Upper lobe of right lung (tissue), 1 donor: ENCODE measurements at regions not wholly inside any gene's neighbourhood (a gene's known extent, or its start where the extent isn't known, plus 50 kb on each side); places are given as distances from the start of the nearest gene placed in this dataset.

ENCODE experiments used
- ATAC-seq: fragments of 200-7000 bp; cut with Tn5 transposase; one replicate; pipeline ENCODE4 v1.9.1; 2020; ENCODE audit warnings: mild to moderate bottlenecking, moderate library complexity
- DNase-seq: peaks from one replicate; pipeline ENCODE4 v3.0.0-alpha.2; 2020
- H3K27ac ChIP-seq: fragments of 200-600 bp; one replicate; pipeline ENCODE4 v1.8.0; 2022
- H3K27me3 ChIP-seq: fragments of 200-600 bp; one replicate; pipeline ENCODE4 v1.8.0; 2022; ENCODE audit warnings: mild to moderate bottlenecking
- H3K36me3 ChIP-seq: fragments of 200-600 bp; one replicate; pipeline ENCODE4 v1.8.0; 2022
- H3K4me1 ChIP-seq: fragments of 200-600 bp; one replicate; pipeline ENCODE4 v1.8.0; 2022
- H3K4me3 ChIP-seq: fragments of 200-600 bp; one replicate; pipeline ENCODE4 v1.8.0; 2022; ENCODE audit warnings: mild to moderate bottlenecking
- H3K9me3 ChIP-seq: fragments of 200-600 bp; one replicate; pipeline ENCODE4 v1.8.0; 2022
- CTCF ChIP-seq: fragments of 200-600 bp; IDR thresholded peaks from one replicate; pipeline ENCODE4 v1.8.0; 2022; ENCODE audit warnings: antibody characterized with exemption
- intact Hi-C: fragments of 100-400 bp; cut with DNase I; formaldehyde crosslinking; loops from one replicate; pipeline ENCODE4 v1.11.0; 2022
- donor health status: DM: no; HTN: yes; CAD: no; lungs with severe emphysema.

DNA sequence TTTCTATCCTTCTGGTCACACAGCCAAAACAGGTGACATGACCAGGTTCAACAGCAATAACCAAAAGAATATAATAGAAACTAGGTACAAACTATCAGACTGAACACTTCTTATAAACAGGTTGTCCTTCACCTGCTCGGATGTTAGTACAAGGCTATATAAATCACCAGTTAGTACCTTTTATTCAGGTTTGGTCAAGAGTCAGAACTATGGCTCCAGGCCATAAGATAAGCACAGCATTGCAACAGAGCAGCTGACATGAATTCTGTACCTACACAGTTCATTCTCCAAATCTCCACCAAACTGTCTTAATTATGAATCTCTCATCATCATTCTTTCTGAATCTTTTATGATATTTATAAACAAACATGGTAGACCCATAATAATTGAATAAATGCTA, 123.9 kb downstream of the DIO2 start:
- Histone ChIP-seq H3K4me1 (no peaks in the 10 kb centered on the region), H3K36me3 (no peaks in the 10 kb centered on the region), H3K4me3 (no peak overlapping the region), H3K27ac (no peak overlapping the region), H3K9me3 (no peaks in the 10 kb centered on the region), H3K27me3 (no peaks in the 10 kb centered on the region)
- DNase-seq (no peak), ATAC-seq (no peak)
- no peak for TF ChIP-seq CTCF
- intact Hi-C loops = no loop called here

DNA sequence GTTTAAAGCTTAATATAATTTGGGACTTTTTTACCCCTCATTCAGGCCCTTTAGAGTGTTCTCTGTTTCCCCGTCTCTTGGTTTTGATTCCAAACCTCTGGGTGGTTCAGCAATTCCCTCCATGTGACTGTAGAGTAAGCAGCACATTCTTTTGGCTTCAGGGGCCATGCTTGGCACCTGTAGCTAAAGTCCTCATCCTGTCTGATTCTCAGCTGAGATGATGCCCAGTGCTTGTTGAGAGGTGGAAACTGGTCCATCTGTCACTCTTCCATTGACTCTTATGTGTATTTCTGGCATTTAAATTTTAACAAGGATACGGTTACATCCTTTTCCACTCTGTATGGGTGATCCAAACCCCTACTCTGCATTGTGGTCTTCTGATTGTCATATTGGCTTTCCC, 127.1 kb downstream of the DIO2 start:
- intact Hi-C loops = no loop called here
- no peak for TF ChIP-seq CTCF
- no peak for DNase-seq
- Histone ChIP-seq H3K36me3 (no peaks in the 10 kb centered on the region), H3K27me3 (no peaks in the 10 kb centered on the region), H3K4me3 (no peak overlapping the region), H3K9me3 (no peaks in the 10 kb centered on the region), H3K4me1 (no peaks in the 10 kb centered on the region), H3K27ac (no peak overlapping the region)
- ATAC-seq = no peak

- no peak for TF ChIP-seq CTCF
- Histone ChIP-seq H3K4me3 (no peak overlapping the region), H3K9me3 (no peaks in the 10 kb centered on the region), H3K4me1 (no peaks in the 10 kb centered on the region), H3K27me3 (no peaks in the 10 kb centered on the region), H3K36me3 (no peaks in the 10 kb centered on the region), H3K27ac (no peak overlapping the region)
- ATAC-seq = no peak
- intact Hi-C loops = no loop called here
- DNase-seq = no peak
Observed at GRCh38 chr14:80080601-80081000, 130.7 kb downstream of the DIO2 start.

- ATAC-seq (no peak), DNase-seq (no peak)
- no peaks in the 10 kb centered on the region for H3K27me3 ChIP-seq
- H3K36me3 ChIP-seq = no peaks in the 10 kb centered on the region
- H3K4me3 ChIP-seq = no peak overlapping the region
- H3K4me1 ChIP-seq = no peaks in the 10 kb centered on the region
- intact Hi-C loops = no loop called here
- no peak overlapping the region for H3K27ac ChIP-seq
- no peak for TF ChIP-seq CTCF
- H3K9me3 ChIP-seq = no peaks in the 10 kb centered on the region
Observed at GRCh38 chr14:80078501-80078900, 132.8 kb downstream of the DIO2 start.

DNA sequence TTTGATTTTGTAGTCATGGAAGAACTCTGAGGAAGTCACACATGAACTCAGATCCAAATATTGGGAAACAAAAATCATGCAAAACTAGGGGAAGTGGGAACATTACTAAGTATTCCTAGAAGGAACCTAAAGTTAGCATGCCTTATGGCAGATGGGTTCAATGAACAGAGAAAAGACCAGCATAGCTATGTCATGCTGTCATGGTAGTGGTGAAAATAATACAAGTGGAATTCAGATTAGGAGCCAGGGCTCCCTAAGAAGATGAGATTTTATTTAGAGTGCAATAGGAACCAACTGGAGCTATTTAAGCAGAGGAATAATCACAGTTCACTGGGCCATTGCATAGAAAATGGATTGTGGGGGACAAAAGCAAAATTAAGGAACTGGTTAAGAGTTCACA, 134.0 kb downstream of the DIO2 start:
- TF ChIP-seq CTCF = no peak
- Histone ChIP-seq H3K9me3 (peaks cover 2% of the 10 kb centered on the region), H3K36me3 (no peaks in the 10 kb centered on the region), H3K4me3 (no peak overlapping the region), H3K27me3 (no peaks in the 10 kb centered on the region), H3K27ac (no peak overlapping the region), H3K4me1 (no peaks in the 10 kb centered on the region)
- ATAC-seq (no peak), DNase-seq (no peak)
- intact Hi-C loops = no loop called here

- Histone ChIP-seq H3K4me1 (no peaks in the 10 kb centered on the region), H3K9me3 (peaks cover 8% of the 10 kb centered on the region), H3K27me3 (no peaks in the 10 kb centered on the region), H3K27ac (no peak overlapping the region), H3K36me3 (no peaks in the 10 kb centered on the region), H3K4me3 (no peak overlapping the region)
- DNase-seq = no peak
- intact Hi-C loops = no loop called here
- no peak for TF ChIP-seq CTCF
- ATAC-seq = no peak
Observed at GRCh38 chr14:80074900-80075574, 136.3 kb downstream of the DIO2 start.
